ENCODE measurements at regions not wholly inside any gene's neighbourhood (a gene's known extent, or its start where the extent isn't known, plus 50 kb on each side); places are given as distances from the start of the nearest gene placed in this dataset.

- H3K27ac ChIP-seq (ENCODE audit: low read length): no peak overlapping the region
- no peaks in the 10 kb centered on the region for H4K20me1 ChIP-seq (ENCODE audit: insufficient read depth)
- no peaks in the 10 kb centered on the region for H3K9me2 ChIP-seq (ENCODE audit: insufficient read depth, low read length)
- no peaks in the 10 kb centered on the region for H3K79me2 ChIP-seq (replicated peaks; ENCODE audit: insufficient read depth, low read length)
- H3K27me3 ChIP-seq (ENCODE audit: insufficient read depth, low read depth, low read length): no peaks in the 10 kb centered on the region
- no peaks in the 10 kb centered on the region for H3F3A ChIP-seq (ENCODE audit: insufficient read depth, low read length, poor library complexity, severe bottlenecking)
- no peaks in the 10 kb centered on the region for H3K36me3 ChIP-seq (ENCODE audit: insufficient read depth, low read length)
- no peak overlapping the region for H3K4me3 ChIP-seq (ENCODE audit: low read length)
- no peak overlapping the region for H3K4me2 ChIP-seq (ENCODE audit: low read length)
- no peaks in the 10 kb centered on the region for H3K9me3 ChIP-seq (ENCODE audit: low read length)
- no peak overlapping the region for H3K9ac ChIP-seq (ENCODE audit: low read length)
- TF ChIP-seq MXI1 (conservative IDR thresholded peaks at IDR 0.05; ENCODE audit: poor library complexity, severe bottlenecking) (no peak), POLR2AphosphoS5 (IDR thresholded peaks at IDR 0.05) (no peak), SMC3 (conservative IDR thresholded peaks at IDR 0.05; ENCODE audit: poor library complexity) (peak; percentile 94), EP300 (conservative IDR thresholded peaks at IDR 0.05; ENCODE audit: poor library complexity, severe bottlenecking) (no peak), TAF1 (IDR thresholded peaks at IDR 0.05; ENCODE audit: low read depth) (no peak), EZH2 (IDR thresholded peaks at IDR 0.05; ENCODE audit: borderline replicate concordance, insufficient read depth, low read length, poor library complexity, severe bottlenecking) (no peak), RAD21 (conservative IDR thresholded peaks at IDR 0.05) (peak; percentile 89), CTCF (IDR thresholded peaks at IDR 0.05; ENCODE audit: poor library complexity, severe bottlenecking) (peak; percentile 87)
- TF ChIP-seq, protein P1, sequence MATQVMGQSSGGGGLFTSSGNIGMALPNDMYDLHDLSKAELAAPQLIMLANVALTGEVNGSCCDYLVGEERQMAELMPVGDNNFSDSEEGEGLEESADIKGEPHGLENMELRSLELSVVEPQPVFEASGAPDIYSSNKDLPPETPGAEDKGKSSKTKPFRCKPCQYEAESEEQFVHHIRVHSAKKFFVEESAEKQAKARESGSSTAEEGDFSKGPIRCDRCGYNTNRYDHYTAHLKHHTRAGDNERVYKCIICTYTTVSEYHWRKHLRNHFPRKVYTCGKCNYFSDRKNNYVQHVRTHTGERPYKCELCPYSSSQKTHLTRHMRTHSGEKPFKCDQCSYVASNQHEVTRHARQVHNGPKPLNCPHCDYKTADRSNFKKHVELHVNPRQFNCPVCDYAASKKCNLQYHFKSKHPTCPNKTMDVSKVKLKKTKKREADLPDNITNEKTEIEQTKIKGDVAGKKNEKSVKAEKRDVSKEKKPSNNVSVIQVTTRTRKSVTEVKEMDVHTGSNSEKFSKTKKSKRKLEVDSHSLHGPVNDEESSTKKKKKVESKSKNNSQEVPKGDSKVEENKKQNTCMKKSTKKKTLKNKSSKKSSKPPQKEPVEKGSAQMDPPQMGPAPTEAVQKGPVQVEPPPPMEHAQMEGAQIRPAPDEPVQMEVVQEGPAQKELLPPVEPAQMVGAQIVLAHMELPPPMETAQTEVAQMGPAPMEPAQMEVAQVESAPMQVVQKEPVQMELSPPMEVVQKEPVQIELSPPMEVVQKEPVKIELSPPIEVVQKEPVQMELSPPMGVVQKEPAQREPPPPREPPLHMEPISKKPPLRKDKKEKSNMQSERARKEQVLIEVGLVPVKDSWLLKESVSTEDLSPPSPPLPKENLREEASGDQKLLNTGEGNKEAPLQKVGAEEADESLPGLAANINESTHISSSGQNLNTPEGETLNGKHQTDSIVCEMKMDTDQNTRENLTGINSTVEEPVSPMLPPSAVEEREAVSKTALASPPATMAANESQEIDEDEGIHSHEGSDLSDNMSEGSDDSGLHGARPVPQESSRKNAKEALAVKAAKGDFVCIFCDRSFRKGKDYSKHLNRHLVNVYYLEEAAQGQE (IDR thresholded peaks at IDR 0.05; ENCODE audit: borderline replicate concordance): no peak
- H2AFZ ChIP-seq (ENCODE audit: low read depth, low read length): no peak overlapping the region
These were observed 1002.9 kb upstream of the KCND2 start for GRCh38 chr7:119270045-119270464.

DNA sequence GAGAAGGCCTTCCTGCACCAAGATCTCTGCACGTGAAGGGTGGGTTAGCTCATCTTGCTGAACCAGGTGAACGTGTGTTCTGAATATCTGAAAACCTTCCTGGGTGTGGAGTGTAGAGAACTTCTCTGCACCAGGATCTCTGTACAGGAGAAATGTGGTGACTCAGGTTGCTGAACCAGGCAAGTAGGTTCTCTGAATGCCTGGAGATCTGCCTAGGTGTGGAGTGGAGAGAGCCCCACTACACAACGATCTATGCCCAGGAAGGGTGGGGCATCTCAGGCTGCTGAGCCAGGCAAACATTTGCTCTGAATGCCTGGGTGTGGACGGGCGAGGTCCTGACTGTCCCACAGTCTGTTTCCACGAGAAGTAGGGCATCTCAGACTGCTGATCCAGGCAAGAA is 1002.3 kb upstream of the KCND2 start:
- no peaks in the 10 kb centered on the region for H4K20me1 ChIP-seq (ENCODE audit: insufficient read depth)
- H3K9me3 ChIP-seq (ENCODE audit: low read length): no peaks in the 10 kb centered on the region
- no peaks in the 10 kb centered on the region for H3F3A ChIP-seq (ENCODE audit: insufficient read depth, low read length, poor library complexity, severe bottlenecking)
- TF ChIP-seq POLR2AphosphoS5 (IDR thresholded peaks at IDR 0.05) (no peak), RAD21 (conservative IDR thresholded peaks at IDR 0.05) (no peak), CTCF (IDR thresholded peaks at IDR 0.05; ENCODE audit: poor library complexity, severe bottlenecking) (no peak), TAF1 (IDR thresholded peaks at IDR 0.05; ENCODE audit: low read depth) (no peak), EP300 (conservative IDR thresholded peaks at IDR 0.05; ENCODE audit: poor library complexity, severe bottlenecking) (no peak)
- TF ChIP-seq, protein P1 (IDR thresholded peaks at IDR 0.05; ENCODE audit: borderline replicate concordance): no peak
- no peaks in the 10 kb centered on the region for H3K36me3 ChIP-seq (ENCODE audit: insufficient read depth, low read length)
- no peak overlapping the region for H3K27ac ChIP-seq (ENCODE audit: low read length)
- no peaks in the 10 kb centered on the region for H3K27me3 ChIP-seq (ENCODE audit: insufficient read depth, low read depth, low read length)
- H3K9ac ChIP-seq (ENCODE audit: low read length): no peak overlapping the region
- H2AFZ ChIP-seq (ENCODE audit: low read depth, low read length): no peak overlapping the region
- H3K4me3 ChIP-seq (ENCODE audit: low read length): no peak overlapping the region
- H3K79me2 ChIP-seq (replicated peaks; ENCODE audit: insufficient read depth, low read length): no peaks in the 10 kb centered on the region
- H3K9me2 ChIP-seq (ENCODE audit: insufficient read depth, low read length): no peaks in the 10 kb centered on the region
- H3K4me2 ChIP-seq (ENCODE audit: low read length): no peak overlapping the region

All from neural cell (in vitro differentiated cells).